ENCODE measurements at regions not wholly inside any gene's neighbourhood (a gene's known extent, or its start where the extent isn't known, plus 50 kb on each side); places are given as distances from the start of the nearest gene placed in this dataset.

DNA sequence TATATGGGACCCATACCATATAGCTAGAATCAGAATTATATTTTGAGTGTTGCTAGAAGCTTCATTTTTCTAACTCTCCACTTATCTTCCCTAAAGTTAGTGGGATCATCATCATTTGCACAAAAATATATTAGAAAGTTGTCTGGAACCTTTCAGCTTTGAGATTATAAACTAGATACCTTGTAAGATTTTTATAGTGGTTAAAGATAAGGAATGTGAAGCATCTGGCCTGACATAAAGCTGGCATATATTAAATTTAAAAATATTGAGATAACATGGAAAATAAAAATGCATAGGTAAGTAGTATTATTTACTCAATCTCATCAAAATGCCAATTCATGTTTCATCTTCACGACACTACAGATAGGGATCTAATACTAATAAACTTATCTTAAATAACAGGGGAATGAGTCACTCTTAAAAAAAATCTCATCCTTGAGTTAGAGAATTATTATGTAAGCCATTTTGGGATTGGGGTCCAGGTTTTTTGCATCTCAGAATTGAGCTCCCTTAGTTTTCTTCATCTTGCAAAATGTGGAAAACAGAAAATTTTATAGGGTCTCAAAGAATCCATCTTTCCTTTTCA lies 318.5 kb downstream of the KCNC2 start:
- FAIRE-seq (no peak), ATAC-seq (no peak), DNase-seq (ENCODE audit: low spot score) (no peak)
- ChIA-PET POLR2A (no interaction called here), CTCF (ENCODE audit: low intra/inter-chr PET ratio, low total read pairs) (no interaction called here)
- Histone ChIP-seq H2AFZ (ENCODE audit: low read length) (no peak overlapping the region), H3K36me3 (replicated peaks in 1 of 2; ENCODE audit: control insufficient read depth in 1 of 2, insufficient read depth in 2 of 2, low read length in 2 of 2) (no peaks in the 10 kb centered on the region), H3K9me3 (ENCODE audit: low read length) (no peaks in the 10 kb centered on the region), H3K4me3 (replicated peaks in 1 of 3; ENCODE audit: insufficient read depth in 1 of 3, low read depth in 2 of 3, low read length in 3 of 3) (no peak overlapping the region), H3K4me1 (ENCODE audit: insufficient read depth, low read length) (no peaks in the 10 kb centered on the region), H3K27me3 (ENCODE audit: control insufficient read depth in 1 of 2, insufficient read depth in 2 of 2, low read length in 2 of 2) (no peaks in the 10 kb centered on the region), H3K27ac (ENCODE audit: extremely low read length, insufficient read depth, low read length) (no peak overlapping the region), H3K4me2 (ENCODE audit: low read depth, low read length) (no peak overlapping the region), H3K79me2 (ENCODE audit: insufficient read depth, low read length) (no peaks in the 10 kb centered on the region), H3K9ac (ENCODE audit: insufficient read depth, low read depth, low read length) (no peak overlapping the region), H4K20me1 (ENCODE audit: insufficient read depth, low read length) (no peaks in the 10 kb centered on the region)
- intact Hi-C loops (cut with micrococcal nuclease; ENCODE audit: unreplicated experiment), result no loop called here
- no peak for TF ChIP-seq ZNF441 (CRISPR knock-in tag; IDR thresholded peaks at IDR 0.05; ENCODE audit: borderline replicate concordance)
- TF ChIP-seq SMAD3 (CRISPR knock-in tag; IDR thresholded peaks at IDR 0.05), result no peak
- TF ChIP-seq ZMYM3 (CRISPR knock-in tag; IDR thresholded peaks at IDR 0.05), result no peak
- no peak for TF ChIP-seq ZSCAN22 (CRISPR knock-in tag; IDR thresholded peaks at IDR 0.05)
- TF ChIP-seq, protein P1, sequence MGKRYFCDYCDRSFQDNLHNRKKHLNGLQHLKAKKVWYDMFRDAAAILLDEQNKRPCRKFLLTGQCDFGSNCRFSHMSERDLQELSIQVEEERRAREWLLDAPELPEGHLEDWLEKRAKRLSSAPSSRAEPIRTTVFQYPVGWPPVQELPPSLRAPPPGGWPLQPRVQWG (CRISPR knock-in tag; IDR thresholded peaks at IDR 0.05; ENCODE audit: borderline replicate concordance, low read depth), result no peak
- no peak for TF ChIP-seq ZNF124 (CRISPR knock-in tag; IDR thresholded peaks at IDR 0.05)
- TF ChIP-seq, protein P2, sequence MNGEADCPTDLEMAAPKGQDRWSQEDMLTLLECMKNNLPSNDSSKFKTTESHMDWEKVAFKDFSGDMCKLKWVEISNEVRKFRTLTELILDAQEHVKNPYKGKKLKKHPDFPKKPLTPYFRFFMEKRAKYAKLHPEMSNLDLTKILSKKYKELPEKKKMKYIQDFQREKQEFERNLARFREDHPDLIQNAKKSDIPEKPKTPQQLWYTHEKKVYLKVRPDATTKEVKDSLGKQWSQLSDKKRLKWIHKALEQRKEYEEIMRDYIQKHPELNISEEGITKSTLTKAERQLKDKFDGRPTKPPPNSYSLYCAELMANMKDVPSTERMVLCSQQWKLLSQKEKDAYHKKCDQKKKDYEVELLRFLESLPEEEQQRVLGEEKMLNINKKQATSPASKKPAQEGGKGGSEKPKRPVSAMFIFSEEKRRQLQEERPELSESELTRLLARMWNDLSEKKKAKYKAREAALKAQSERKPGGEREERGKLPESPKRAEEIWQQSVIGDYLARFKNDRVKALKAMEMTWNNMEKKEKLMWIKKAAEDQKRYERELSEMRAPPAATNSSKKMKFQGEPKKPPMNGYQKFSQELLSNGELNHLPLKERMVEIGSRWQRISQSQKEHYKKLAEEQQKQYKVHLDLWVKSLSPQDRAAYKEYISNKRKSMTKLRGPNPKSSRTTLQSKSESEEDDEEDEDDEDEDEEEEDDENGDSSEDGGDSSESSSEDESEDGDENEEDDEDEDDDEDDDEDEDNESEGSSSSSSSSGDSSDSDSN (CRISPR knock-in tag; IDR thresholded peaks at IDR 0.05), result no peak
- TF ChIP-seq, protein P3, sequence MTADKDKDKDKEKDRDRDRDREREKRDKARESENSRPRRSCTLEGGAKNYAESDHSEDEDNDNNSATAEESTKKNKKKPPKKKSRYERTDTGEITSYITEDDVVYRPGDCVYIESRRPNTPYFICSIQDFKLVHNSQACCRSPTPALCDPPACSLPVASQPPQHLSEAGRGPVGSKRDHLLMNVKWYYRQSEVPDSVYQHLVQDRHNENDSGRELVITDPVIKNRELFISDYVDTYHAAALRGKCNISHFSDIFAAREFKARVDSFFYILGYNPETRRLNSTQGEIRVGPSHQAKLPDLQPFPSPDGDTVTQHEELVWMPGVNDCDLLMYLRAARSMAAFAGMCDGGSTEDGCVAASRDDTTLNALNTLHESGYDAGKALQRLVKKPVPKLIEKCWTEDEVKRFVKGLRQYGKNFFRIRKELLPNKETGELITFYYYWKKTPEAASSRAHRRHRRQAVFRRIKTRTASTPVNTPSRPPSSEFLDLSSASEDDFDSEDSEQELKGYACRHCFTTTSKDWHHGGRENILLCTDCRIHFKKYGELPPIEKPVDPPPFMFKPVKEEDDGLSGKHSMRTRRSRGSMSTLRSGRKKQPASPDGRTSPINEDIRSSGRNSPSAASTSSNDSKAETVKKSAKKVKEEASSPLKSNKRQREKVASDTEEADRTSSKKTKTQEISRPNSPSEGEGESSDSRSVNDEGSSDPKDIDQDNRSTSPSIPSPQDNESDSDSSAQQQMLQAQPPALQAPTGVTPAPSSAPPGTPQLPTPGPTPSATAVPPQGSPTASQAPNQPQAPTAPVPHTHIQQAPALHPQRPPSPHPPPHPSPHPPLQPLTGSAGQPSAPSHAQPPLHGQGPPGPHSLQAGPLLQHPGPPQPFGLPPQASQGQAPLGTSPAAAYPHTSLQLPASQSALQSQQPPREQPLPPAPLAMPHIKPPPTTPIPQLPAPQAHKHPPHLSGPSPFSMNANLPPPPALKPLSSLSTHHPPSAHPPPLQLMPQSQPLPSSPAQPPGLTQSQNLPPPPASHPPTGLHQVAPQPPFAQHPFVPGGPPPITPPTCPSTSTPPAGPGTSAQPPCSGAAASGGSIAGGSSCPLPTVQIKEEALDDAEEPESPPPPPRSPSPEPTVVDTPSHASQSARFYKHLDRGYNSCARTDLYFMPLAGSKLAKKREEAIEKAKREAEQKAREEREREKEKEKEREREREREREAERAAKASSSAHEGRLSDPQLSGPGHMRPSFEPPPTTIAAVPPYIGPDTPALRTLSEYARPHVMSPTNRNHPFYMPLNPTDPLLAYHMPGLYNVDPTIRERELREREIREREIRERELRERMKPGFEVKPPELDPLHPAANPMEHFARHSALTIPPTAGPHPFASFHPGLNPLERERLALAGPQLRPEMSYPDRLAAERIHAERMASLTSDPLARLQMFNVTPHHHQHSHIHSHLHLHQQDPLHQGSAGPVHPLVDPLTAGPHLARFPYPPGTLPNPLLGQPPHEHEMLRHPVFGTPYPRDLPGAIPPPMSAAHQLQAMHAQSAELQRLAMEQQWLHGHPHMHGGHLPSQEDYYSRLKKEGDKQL (CRISPR knock-in tag; IDR thresholded peaks at IDR 0.05; ENCODE audit: low read depth), result no peak
- no TSS peak for BruUV-seq (replicated peaks)
- in situ Hi-C loops (cut with HindIII; ENCODE audit: extremely low pct_ligation_motif_present, low pct_unique_long_range_greater_than_20kb), result no loop called here
- WGBS (ENCODE audit: low lambda C conversion rate), result 0% methylated on average over 1 of the region's 1 CpG

Data from HepG2 (cell line).